ENCODE measurements at regions not wholly inside any gene's neighbourhood (a gene's known extent, or its start where the extent isn't known, plus 50 kb on each side); places are given as distances from the start of the nearest gene placed in this dataset.

DNA sequence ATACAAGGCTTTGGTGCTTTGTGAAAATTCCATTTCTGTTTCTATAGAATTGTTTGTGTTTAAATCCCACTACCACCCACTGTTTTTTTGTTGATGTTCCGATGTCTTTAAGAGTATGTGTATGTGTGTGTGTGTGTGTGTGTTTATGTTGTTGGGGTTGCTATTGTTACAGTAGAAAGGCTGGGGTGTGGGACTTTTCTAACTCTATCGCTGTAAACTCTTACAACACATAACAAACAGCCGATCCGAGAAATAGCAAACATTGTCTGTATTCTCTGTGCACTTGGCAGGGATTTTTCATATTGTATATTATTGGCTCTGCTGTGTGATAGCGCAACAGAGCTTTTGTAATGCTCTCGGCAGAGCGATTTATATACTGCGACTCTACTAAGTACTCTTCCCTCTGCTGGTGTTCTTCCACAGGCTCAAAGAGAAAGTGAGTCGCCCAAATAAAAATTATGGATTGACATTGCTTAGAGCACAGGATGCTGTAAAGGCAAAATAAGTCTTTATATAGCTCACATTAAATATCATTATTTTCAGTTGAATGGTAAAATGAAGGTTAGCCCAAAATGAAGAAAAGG lies 492.2 kb upstream of the ARRDC3 start:
- Histone ChIP-seq H3K36me3 (ENCODE audit: insufficient read depth in 1 of 2, low read depth in 1 of 2) (no peaks in the 10 kb centered on the region), H3K27me3 (ENCODE audit: insufficient read depth in 3 of 3, low read length in 2 of 3) (no peaks in the 10 kb centered on the region), H3K4me1 (no peaks in the 10 kb centered on the region), H3K27ac (no peak overlapping the region), H3K4me3 (no peak overlapping the region), H3K9me3 (no peaks in the 10 kb centered on the region)
- DNase-seq (no peak), ATAC-seq (no peak)
- TF ChIP-seq, protein P1, sequence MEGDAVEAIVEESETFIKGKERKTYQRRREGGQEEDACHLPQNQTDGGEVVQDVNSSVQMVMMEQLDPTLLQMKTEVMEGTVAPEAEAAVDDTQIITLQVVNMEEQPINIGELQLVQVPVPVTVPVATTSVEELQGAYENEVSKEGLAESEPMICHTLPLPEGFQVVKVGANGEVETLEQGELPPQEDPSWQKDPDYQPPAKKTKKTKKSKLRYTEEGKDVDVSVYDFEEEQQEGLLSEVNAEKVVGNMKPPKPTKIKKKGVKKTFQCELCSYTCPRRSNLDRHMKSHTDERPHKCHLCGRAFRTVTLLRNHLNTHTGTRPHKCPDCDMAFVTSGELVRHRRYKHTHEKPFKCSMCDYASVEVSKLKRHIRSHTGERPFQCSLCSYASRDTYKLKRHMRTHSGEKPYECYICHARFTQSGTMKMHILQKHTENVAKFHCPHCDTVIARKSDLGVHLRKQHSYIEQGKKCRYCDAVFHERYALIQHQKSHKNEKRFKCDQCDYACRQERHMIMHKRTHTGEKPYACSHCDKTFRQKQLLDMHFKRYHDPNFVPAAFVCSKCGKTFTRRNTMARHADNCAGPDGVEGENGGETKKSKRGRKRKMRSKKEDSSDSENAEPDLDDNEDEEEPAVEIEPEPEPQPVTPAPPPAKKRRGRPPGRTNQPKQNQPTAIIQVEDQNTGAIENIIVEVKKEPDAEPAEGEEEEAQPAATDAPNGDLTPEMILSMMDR (IDR thresholded peaks at IDR 0.05) = no peak
- WGBS, 3 donors = 68 to 71% (median 69%) methylated on average over 9 of the region's 9 CpGs
- intact Hi-C loops (cut with DNase I) = no loop called here

DNA sequence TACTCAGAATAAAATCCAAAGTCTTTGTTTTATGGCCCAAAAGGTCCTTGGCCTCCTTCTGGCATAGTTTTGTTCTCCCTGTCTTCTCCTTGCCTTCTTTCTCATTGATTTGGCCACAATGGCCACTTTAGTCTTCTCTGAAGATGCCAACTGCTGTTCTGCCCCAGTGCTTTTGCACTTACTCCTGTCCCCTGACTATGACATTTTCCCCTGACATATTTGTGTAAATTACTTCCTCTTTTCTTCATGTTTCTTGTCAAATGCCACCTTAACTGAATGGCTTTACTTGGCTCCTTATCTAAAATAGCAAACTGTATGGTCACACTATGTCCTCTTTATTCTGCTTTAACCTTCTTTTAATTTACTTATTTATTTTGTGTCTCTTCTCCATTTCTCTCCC lies 484.7 kb upstream of the ARRDC3 start:
- no peak for DNase-seq
- H3K36me3 ChIP-seq (ENCODE audit: insufficient read depth in 1 of 2, low read depth in 1 of 2) = no peaks in the 10 kb centered on the region
- no peaks in the 10 kb centered on the region for H3K9me3 ChIP-seq
- no peaks in the 10 kb centered on the region for H3K27me3 ChIP-seq (ENCODE audit: insufficient read depth in 3 of 3, low read length in 2 of 3)
- H3K4me3 ChIP-seq = no peak overlapping the region
- intact Hi-C loops (cut with DNase I) = no loop called here
- TF ChIP-seq, protein P1 (IDR thresholded peaks at IDR 0.05) = no peak
- H3K27ac ChIP-seq = no peak overlapping the region
- no peaks in the 10 kb centered on the region for H3K4me1 ChIP-seq
- ATAC-seq = no peak

DNA sequence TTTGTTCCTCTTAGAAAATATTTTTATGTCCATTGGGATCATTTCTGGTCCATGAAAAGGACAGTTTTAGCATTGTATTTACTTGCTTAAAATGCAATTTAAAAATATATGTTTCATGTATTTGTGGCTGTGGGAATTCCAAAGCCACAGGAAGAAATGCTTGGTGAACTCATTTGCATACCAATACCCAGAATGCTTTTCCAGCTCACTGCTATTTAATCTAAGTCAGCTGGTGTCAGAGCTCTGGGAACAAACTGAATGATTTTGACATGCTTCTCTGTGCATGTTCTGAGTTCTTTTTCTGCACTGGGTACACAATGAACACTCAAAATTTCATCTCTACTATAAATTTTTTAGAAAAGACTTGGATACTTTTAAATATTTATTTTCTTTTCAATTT lies 482.8 kb upstream of the ARRDC3 start:
- no peaks in the 10 kb centered on the region for H3K36me3 ChIP-seq (ENCODE audit: insufficient read depth in 1 of 2, low read depth in 1 of 2)
- no peaks in the 10 kb centered on the region for H3K27me3 ChIP-seq (ENCODE audit: insufficient read depth in 3 of 3, low read length in 2 of 3)
- no peak overlapping the region for H3K4me3 ChIP-seq
- TF ChIP-seq, protein P1 (IDR thresholded peaks at IDR 0.05) = no peak
- DNase-seq (no peak), ATAC-seq (no peak)
- intact Hi-C loops (cut with DNase I) = no loop called here
- H3K27ac ChIP-seq = no peak overlapping the region
- H3K9me3 ChIP-seq = no peaks in the 10 kb centered on the region
- no peaks in the 10 kb centered on the region for H3K4me1 ChIP-seq

DNA sequence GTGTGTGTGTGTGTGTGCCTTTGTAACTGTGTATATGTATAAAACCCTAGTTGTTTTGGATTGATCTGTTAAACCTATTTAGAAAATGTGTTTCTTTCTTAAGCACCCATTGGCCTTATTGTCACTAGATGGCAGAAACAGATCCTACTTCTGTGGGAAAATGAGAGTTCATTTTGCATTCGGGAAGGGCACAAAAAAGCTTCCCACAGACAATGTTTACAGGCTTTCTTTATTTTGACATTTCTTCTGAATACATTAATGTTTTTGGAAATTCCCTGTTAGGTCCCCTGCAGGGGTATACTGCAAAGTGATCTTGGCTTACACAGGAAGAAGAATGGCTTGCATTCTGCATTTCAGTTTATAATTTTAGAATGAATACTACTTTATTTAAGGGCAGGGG lies 481.8 kb upstream of the ARRDC3 start:
- TF ChIP-seq, protein P1 (IDR thresholded peaks at IDR 0.05) = no peak
- H3K36me3 ChIP-seq (ENCODE audit: insufficient read depth in 1 of 2, low read depth in 1 of 2) = no peaks in the 10 kb centered on the region
- intact Hi-C loops (cut with DNase I) = no loop called here
- no peaks in the 10 kb centered on the region for H3K9me3 ChIP-seq
- WGBS, 3 donors = 17 to 30% (median 26%) methylated on average over 1 of the region's 1 CpG
- no peak overlapping the region for H3K27ac ChIP-seq
- ATAC-seq (no peak), DNase-seq (no peak)
- no peaks in the 10 kb centered on the region for H3K4me1 ChIP-seq
- H3K27me3 ChIP-seq (ENCODE audit: insufficient read depth in 3 of 3, low read length in 2 of 3) = no peaks in the 10 kb centered on the region
- no peak overlapping the region for H3K4me3 ChIP-seq

DNA sequence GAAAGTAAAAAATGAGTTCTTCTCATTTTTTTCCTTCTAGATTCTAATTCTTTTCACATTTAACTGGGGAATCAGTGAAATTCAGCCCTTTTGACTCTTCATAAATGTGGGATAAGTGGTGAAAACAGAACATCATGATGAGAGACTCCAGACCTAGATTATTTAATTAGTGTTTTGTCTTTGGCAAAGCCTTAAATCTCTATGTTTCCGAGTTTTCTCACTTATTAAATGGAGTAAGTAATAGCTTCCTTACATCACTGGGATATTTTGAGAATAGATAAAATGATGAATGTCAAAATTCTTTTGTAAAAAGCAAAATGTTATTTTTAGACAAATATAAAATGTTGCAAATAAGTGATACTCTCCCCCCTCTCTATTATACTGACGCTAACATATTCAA lies 468.6 kb upstream of the ARRDC3 start:
- intact Hi-C loops (cut with DNase I) = no loop called here
- no peak for DNase-seq
- TF ChIP-seq, protein P1 (IDR thresholded peaks at IDR 0.05) = no peak
- H3K27me3 ChIP-seq (ENCODE audit: insufficient read depth in 3 of 3, low read length in 2 of 3) = no peaks in the 10 kb centered on the region
- 83 to 84% (median 83%) methylated on average over 2 of the region's 2 CpGs for WGBS, 3 donors
- no peaks in the 10 kb centered on the region for H3K9me3 ChIP-seq
- H3K4me3 ChIP-seq = no peak overlapping the region
- ATAC-seq = no peak
- H3K27ac ChIP-seq = no peak overlapping the region
- H3K36me3 ChIP-seq (ENCODE audit: insufficient read depth in 1 of 2, low read depth in 1 of 2) = no peaks in the 10 kb centered on the region
- no peaks in the 10 kb centered on the region for H3K4me1 ChIP-seq
